ENCODE measurements at regions not wholly inside any gene's neighbourhood (a gene's known extent, or its start where the extent isn't known, plus 50 kb on each side); places are given as distances from the start of the nearest gene placed in this dataset.

GRCh38 chrX:99397879-99398278, 1012.2 kb downstream of the PCDH19 start:
- no peak overlapping the region for H4K8ac ChIP-seq (ENCODE audit: low read depth, low read length)
- H3K9ac ChIP-seq (ENCODE audit: low read length), result no peak overlapping the region
- H2BK12ac ChIP-seq (ENCODE audit: low read length), result no peak overlapping the region
- DNase-seq, result no peak
- no peak overlapping the region for H2AK5ac ChIP-seq (ENCODE audit: low read length)
- H3K18ac ChIP-seq (ENCODE audit: low read length), result no peak overlapping the region
- H4K12ac ChIP-seq (ENCODE audit: low read depth, low read length), result no peak overlapping the region
- no peak overlapping the region for H2BK5ac ChIP-seq (ENCODE audit: low read depth, low read length, poor library complexity)
- no peaks in the 10 kb centered on the region for H3K27me3 ChIP-seq (ENCODE audit: insufficient read depth, low read length)
- no peaks in the 10 kb centered on the region for H3K79me1 ChIP-seq (ENCODE audit: low read length)
- H2BK120ac ChIP-seq (ENCODE audit: insufficient read depth, low read length, poor library complexity), result no peak overlapping the region
- H4K91ac ChIP-seq (ENCODE audit: low read depth, low read length), result no peak overlapping the region
- H3K36me3 ChIP-seq (ENCODE audit: control insufficient read depth in 1 of 2, insufficient read depth in 2 of 2, low read length in 2 of 2), result no peaks in the 10 kb centered on the region
- WGBS (ENCODE audit: extremely low coverage, insufficient coverage, insufficient read length), result no CpG with 5 or more reads among the region's 1 CpG
- no peak overlapping the region for H3K4ac ChIP-seq (ENCODE audit: low read depth, low read length)
- no peak overlapping the region for H3K23ac ChIP-seq (ENCODE audit: low read length)
- H2AFZ ChIP-seq (ENCODE audit: insufficient read depth, low read length, poor library complexity), result no peak overlapping the region
- no peaks in the 10 kb centered on the region for H3K79me2 ChIP-seq (ENCODE audit: control insufficient read depth, insufficient read depth, low read length, poor library complexity)
- H3K9me3 ChIP-seq (ENCODE audit: insufficient read depth, low read depth, low read length), result no peaks in the 10 kb centered on the region
- H3K4me3 ChIP-seq (ENCODE audit: low read depth, low read length), result no peak overlapping the region
- H3K4me1 ChIP-seq (ENCODE audit: control insufficient read depth in 1 of 2, insufficient read depth in 2 of 2, low read length in 2 of 2), result no peaks in the 10 kb centered on the region
- no peak overlapping the region for H3K27ac ChIP-seq (ENCODE audit: low read depth, low read length)
- H3K14ac ChIP-seq (ENCODE audit: low read length), result no peak overlapping the region
- no peak overlapping the region for H3K4me2 ChIP-seq (ENCODE audit: low read length)

- Histone ChIP-seq H3K23ac (ENCODE audit: low read length) (no peak overlapping the region), H4K12ac (ENCODE audit: low read depth, low read length) (no peak overlapping the region), H3K36me3 (ENCODE audit: control insufficient read depth in 1 of 2, insufficient read depth in 2 of 2, low read length in 2 of 2) (no peaks in the 10 kb centered on the region), H3K27me3 (ENCODE audit: insufficient read depth, low read length) (no peaks in the 10 kb centered on the region), H3K4me1 (ENCODE audit: control insufficient read depth in 1 of 2, insufficient read depth in 2 of 2, low read length in 2 of 2) (no peaks in the 10 kb centered on the region), H3K79me1 (ENCODE audit: low read length) (no peaks in the 10 kb centered on the region), H3K4me3 (ENCODE audit: low read depth, low read length) (no peak overlapping the region), H3K4me2 (ENCODE audit: low read length) (no peak overlapping the region), H4K8ac (ENCODE audit: low read depth, low read length) (no peak overlapping the region), H2BK5ac (ENCODE audit: low read depth, low read length, poor library complexity) (no peak overlapping the region), H3K18ac (ENCODE audit: low read length) (no peak overlapping the region), H2AK5ac (ENCODE audit: low read length) (no peak overlapping the region), H2BK12ac (ENCODE audit: low read length) (no peak overlapping the region), H3K4ac (ENCODE audit: low read depth, low read length) (no peak overlapping the region), H3K9me3 (ENCODE audit: insufficient read depth, low read depth, low read length) (no peaks in the 10 kb centered on the region), H3K9ac (ENCODE audit: low read length) (no peak overlapping the region), H3K14ac (ENCODE audit: low read length) (no peak overlapping the region), H3K27ac (ENCODE audit: low read depth, low read length) (no peak overlapping the region), H3K79me2 (ENCODE audit: control insufficient read depth, insufficient read depth, low read length, poor library complexity) (no peaks in the 10 kb centered on the region), H2BK120ac (ENCODE audit: insufficient read depth, low read length, poor library complexity) (no peak overlapping the region), H2AFZ (ENCODE audit: insufficient read depth, low read length, poor library complexity) (no peak overlapping the region), H4K91ac (ENCODE audit: low read depth, low read length) (no peak overlapping the region)
- no peak for DNase-seq
- no CpG with 5 or more reads among the region's 2 CpGs for WGBS (ENCODE audit: extremely low coverage, insufficient coverage, insufficient read length)
These were observed 1015.6 kb downstream of the PCDH19 start for GRCh38 chrX:99394456-99394855.

GRCh38 chrX:99384594-99385374, 1025.3 kb downstream of the PCDH19 start:
- Histone ChIP-seq H3K23ac (ENCODE audit: low read length) (no peak overlapping the region), H3K4me1 (ENCODE audit: control insufficient read depth in 1 of 2, insufficient read depth in 2 of 2, low read length in 2 of 2) (no peaks in the 10 kb centered on the region), H3K79me1 (ENCODE audit: low read length) (no peaks in the 10 kb centered on the region), H4K91ac (ENCODE audit: low read depth, low read length) (no peak overlapping the region), H3K9me3 (ENCODE audit: insufficient read depth, low read depth, low read length) (peaks cover 2% of the 10 kb centered on the region), H3K36me3 (ENCODE audit: control insufficient read depth in 1 of 2, insufficient read depth in 2 of 2, low read length in 2 of 2) (no peaks in the 10 kb centered on the region), H3K18ac (ENCODE audit: low read length) (no peak overlapping the region), H4K8ac (ENCODE audit: low read depth, low read length) (no peak overlapping the region), H3K14ac (ENCODE audit: low read length) (no peak overlapping the region), H4K12ac (ENCODE audit: low read depth, low read length) (no peak overlapping the region), H2AFZ (ENCODE audit: insufficient read depth, low read length, poor library complexity) (no peak overlapping the region), H2BK120ac (ENCODE audit: insufficient read depth, low read length, poor library complexity) (no peak overlapping the region), H3K4ac (ENCODE audit: low read depth, low read length) (no peak overlapping the region), H3K4me2 (ENCODE audit: low read length) (no peak overlapping the region), H3K27me3 (ENCODE audit: insufficient read depth, low read length) (no peaks in the 10 kb centered on the region), H3K9ac (ENCODE audit: low read length) (no peak overlapping the region), H2BK5ac (ENCODE audit: low read depth, low read length, poor library complexity) (no peak overlapping the region), H3K79me2 (ENCODE audit: control insufficient read depth, insufficient read depth, low read length, poor library complexity) (no peaks in the 10 kb centered on the region), H3K4me3 (ENCODE audit: low read depth, low read length) (no peak overlapping the region), H3K27ac (ENCODE audit: low read depth, low read length) (no peak overlapping the region), H2AK5ac (ENCODE audit: low read length) (no peak overlapping the region), H2BK12ac (ENCODE audit: low read length) (no peak overlapping the region)
- no peak for DNase-seq
- no CpG with 5 or more reads among the region's 5 CpGs for WGBS (ENCODE audit: extremely low coverage, insufficient coverage, insufficient read length)

- no peak overlapping the region for H4K8ac ChIP-seq (ENCODE audit: low read depth, low read length)
- no peaks in the 10 kb centered on the region for H3K27me3 ChIP-seq (ENCODE audit: insufficient read depth, low read length)
- H3K4me1 ChIP-seq (ENCODE audit: control insufficient read depth in 1 of 2, insufficient read depth in 2 of 2, low read length in 2 of 2), result no peaks in the 10 kb centered on the region
- no peak overlapping the region for H2BK120ac ChIP-seq (ENCODE audit: insufficient read depth, low read length, poor library complexity)
- DNase-seq, result no peak
- H2BK12ac ChIP-seq (ENCODE audit: low read length), result no peak overlapping the region
- no peak overlapping the region for H3K4me3 ChIP-seq (ENCODE audit: low read depth, low read length)
- H3K79me2 ChIP-seq (ENCODE audit: control insufficient read depth, insufficient read depth, low read length, poor library complexity), result no peaks in the 10 kb centered on the region
- WGBS (ENCODE audit: extremely low coverage, insufficient coverage, insufficient read length), result no CpG with 5 or more reads among the region's 5 CpGs
- no peak overlapping the region for H2AFZ ChIP-seq (ENCODE audit: insufficient read depth, low read length, poor library complexity)
- no peaks in the 10 kb centered on the region for H3K79me1 ChIP-seq (ENCODE audit: low read length)
- H3K18ac ChIP-seq (ENCODE audit: low read length), result no peak overlapping the region
- H3K23ac ChIP-seq (ENCODE audit: low read length), result no peak overlapping the region
- H4K12ac ChIP-seq (ENCODE audit: low read depth, low read length), result no peak overlapping the region
- no peak overlapping the region for H2BK5ac ChIP-seq (ENCODE audit: low read depth, low read length, poor library complexity)
- no peak overlapping the region for H3K9ac ChIP-seq (ENCODE audit: low read length)
- peaks cover 2% of the 10 kb centered on the region for H3K9me3 ChIP-seq (ENCODE audit: insufficient read depth, low read depth, low read length)
- H2AK5ac ChIP-seq (ENCODE audit: low read length), result no peak overlapping the region
- H4K91ac ChIP-seq (ENCODE audit: low read depth, low read length), result no peak overlapping the region
- no peak overlapping the region for H3K27ac ChIP-seq (ENCODE audit: low read depth, low read length)
- no peaks in the 10 kb centered on the region for H3K36me3 ChIP-seq (ENCODE audit: control insufficient read depth in 1 of 2, insufficient read depth in 2 of 2, low read length in 2 of 2)
- no peak overlapping the region for H3K4ac ChIP-seq (ENCODE audit: low read depth, low read length)
- H3K4me2 ChIP-seq (ENCODE audit: low read length), result no peak overlapping the region
- H3K14ac ChIP-seq (ENCODE audit: low read length), result no peak overlapping the region
These were observed 1026.3 kb downstream of the PCDH19 start for GRCh38 chrX:99383786-99384185.
